Ishikawa (cell line): ENCODE measurements at regions not wholly inside any gene's neighbourhood (a gene's known extent, or its start where the extent isn't known, plus 50 kb on each side); places are given as distances from the start of the nearest gene placed in this dataset.
A peak's percentile ranks its signal among the peaks of the same experiment; 100 is the strongest.

Source experiments
- CEBPB ChIP-seq: IDR thresholded peaks from 2 replicates; pipeline ENCODE4 v1.6.1; 2012
- CREB1 ChIP-seq: IDR thresholded peaks from 2 replicates; pipeline ENCODE4 v1.6.1; 2012; ENCODE audit warnings: low read depth
- EGR1 ChIP-seq: IDR thresholded peaks from 2 replicates; pipeline ENCODE4 v1.6.1; 2012
- EP300 ChIP-seq: IDR thresholded peaks from 2 replicates; pipeline ENCODE4 v1.6.1; 2012; ENCODE audit warnings: borderline replicate concordance
- FOXM1 ChIP-seq: IDR thresholded peaks from 2 replicates; pipeline ENCODE4 v1.6.1; 2012; ENCODE audit warnings: low read depth, borderline replicate concordance
- MAX ChIP-seq: IDR thresholded peaks from 2 replicates; pipeline ENCODE4 v1.6.1; 2012
- NFIC ChIP-seq: IDR thresholded peaks from 2 replicates; pipeline ENCODE4 v1.6.1; 2012
- RAD21 ChIP-seq: IDR thresholded peaks from 2 replicates; pipeline ENCODE4 v1.6.1; 2012; ENCODE audit warnings: low read depth
- TAF1 ChIP-seq: IDR thresholded peaks from 2 replicates; pipeline ENCODE4 v1.6.1; 2012; ENCODE audit warnings: low read depth, mild to moderate bottlenecking
- TCF12 ChIP-seq: IDR thresholded peaks from 2 replicates; pipeline ENCODE4 v1.6.1; 2012; ENCODE audit warnings: low read depth
- TEAD4 ChIP-seq: IDR thresholded peaks from 2 replicates; pipeline ENCODE4 v1.6.1; 2012
- USF1 ChIP-seq: IDR thresholded peaks from 2 replicates; pipeline ENCODE4 v1.6.1; 2012
- YY1 ChIP-seq: IDR thresholded peaks from 2 replicates; pipeline ENCODE4 v1.6.1; 2012; ENCODE audit warnings: low read depth
- ZBTB7A ChIP-seq: IDR thresholded peaks from 2 replicates; pipeline ENCODE4 v1.6.1; 2012; ENCODE audit warnings: low read depth
- TF ChIP-seq, protein P1 (sequence below): IDR thresholded peaks from 2 replicates; pipeline ENCODE4 v1.6.1; 2012; ENCODE audit warnings: low read depth, mild to moderate bottlenecking

DNA sequence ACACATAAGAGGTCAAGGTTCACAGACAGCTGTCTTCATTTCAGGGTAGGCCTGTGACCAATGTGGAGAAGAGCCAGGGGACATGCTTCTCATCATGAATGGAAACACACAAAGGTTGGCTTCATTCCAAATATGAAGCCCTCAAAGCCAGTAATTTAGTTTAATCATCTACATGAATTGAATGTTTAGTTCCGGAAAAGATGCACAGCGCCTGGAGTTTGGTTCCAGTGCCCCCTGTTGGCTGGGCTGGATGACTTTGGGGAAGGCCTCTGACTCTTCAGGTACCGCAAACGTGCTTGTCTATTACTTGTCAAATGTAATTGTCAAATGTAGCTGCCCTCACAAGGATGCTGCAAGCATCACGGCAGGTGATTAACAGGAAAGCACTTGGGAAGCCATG, 130.7 kb downstream of the ADRA2A start:
- no peak for TF ChIP-seq EP300
- TF ChIP-seq ZBTB7A: no peak
- TF ChIP-seq, protein P1, sequence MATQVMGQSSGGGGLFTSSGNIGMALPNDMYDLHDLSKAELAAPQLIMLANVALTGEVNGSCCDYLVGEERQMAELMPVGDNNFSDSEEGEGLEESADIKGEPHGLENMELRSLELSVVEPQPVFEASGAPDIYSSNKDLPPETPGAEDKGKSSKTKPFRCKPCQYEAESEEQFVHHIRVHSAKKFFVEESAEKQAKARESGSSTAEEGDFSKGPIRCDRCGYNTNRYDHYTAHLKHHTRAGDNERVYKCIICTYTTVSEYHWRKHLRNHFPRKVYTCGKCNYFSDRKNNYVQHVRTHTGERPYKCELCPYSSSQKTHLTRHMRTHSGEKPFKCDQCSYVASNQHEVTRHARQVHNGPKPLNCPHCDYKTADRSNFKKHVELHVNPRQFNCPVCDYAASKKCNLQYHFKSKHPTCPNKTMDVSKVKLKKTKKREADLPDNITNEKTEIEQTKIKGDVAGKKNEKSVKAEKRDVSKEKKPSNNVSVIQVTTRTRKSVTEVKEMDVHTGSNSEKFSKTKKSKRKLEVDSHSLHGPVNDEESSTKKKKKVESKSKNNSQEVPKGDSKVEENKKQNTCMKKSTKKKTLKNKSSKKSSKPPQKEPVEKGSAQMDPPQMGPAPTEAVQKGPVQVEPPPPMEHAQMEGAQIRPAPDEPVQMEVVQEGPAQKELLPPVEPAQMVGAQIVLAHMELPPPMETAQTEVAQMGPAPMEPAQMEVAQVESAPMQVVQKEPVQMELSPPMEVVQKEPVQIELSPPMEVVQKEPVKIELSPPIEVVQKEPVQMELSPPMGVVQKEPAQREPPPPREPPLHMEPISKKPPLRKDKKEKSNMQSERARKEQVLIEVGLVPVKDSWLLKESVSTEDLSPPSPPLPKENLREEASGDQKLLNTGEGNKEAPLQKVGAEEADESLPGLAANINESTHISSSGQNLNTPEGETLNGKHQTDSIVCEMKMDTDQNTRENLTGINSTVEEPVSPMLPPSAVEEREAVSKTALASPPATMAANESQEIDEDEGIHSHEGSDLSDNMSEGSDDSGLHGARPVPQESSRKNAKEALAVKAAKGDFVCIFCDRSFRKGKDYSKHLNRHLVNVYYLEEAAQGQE: no peak
- peak; percentile 56; the same call in 1 of the 2 replicates for TF ChIP-seq RAD21

DNA sequence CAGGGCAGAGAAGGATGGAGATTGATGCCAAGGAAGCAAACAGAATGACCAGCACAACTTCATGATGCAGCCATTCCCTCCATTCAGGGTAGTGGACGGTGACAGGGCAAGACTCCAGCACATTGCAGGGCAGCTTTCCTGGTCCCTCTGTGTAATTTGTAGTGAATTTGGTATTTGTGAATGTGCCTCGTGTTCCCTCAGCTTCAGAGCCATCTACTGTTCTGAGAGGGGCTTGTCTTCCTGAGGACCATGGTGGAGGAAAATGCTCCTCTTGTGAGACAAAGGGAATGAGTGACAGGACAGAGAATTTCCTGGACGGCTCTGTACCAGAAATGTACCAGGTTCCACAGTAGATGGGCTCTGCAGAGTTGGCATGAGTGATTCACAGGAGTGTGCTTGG, 132.1 kb downstream of the ADRA2A start:
- no peak for TF ChIP-seq NFIC
- no peak for TF ChIP-seq MAX
- TF ChIP-seq FOXM1: no peak
- no peak for TF ChIP-seq RAD21
- TF ChIP-seq YY1: no peak
- TF ChIP-seq, protein P1: no peak

DNA sequence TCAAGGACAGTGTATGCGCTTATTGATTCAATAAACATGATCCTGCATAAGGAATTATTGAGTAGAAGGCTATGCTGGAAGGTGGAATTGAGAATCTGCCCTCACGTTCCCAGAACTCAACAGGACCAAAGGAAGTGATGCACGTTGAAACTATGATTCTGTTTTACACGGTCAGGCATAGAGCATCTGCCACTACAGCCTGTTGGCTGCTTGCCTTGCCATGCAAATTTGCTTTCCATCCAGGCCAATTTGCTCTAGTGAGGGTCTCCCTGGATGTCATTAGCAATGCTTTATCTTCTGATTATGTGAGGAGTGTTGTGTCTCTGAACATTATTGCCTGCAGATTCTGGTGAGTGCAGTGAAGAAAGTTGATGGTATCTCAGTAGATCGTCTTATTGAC, 132.9 kb downstream of the ADRA2A start:
- no peak for TF ChIP-seq FOXM1

GRCh38 chr10:111211241-111211640, 134.4 kb downstream of the ADRA2A start:
- no peak for TF ChIP-seq YY1
- no peak for TF ChIP-seq NFIC
- no peak for TF ChIP-seq MAX
- TF ChIP-seq CEBPB: no peak
- no peak for TF ChIP-seq RAD21
- TF ChIP-seq CREB1: no peak
- TF ChIP-seq TCF12: no peak
- no peak for TF ChIP-seq USF1
- TF ChIP-seq, protein P1: no peak
- no peak for TF ChIP-seq EGR1
- no peak for TF ChIP-seq FOXM1
- TF ChIP-seq EP300: no peak

- TF ChIP-seq CEBPB: no peak
- TF ChIP-seq FOXM1: no peak
These were observed 134.9 kb downstream of the ADRA2A start for GRCh38 chr10:111211706-111212105.

- TF ChIP-seq, protein P1: no peak
- no peak for TF ChIP-seq CEBPB
- no peak for TF ChIP-seq MAX
- TF ChIP-seq ZBTB7A: no peak
- TF ChIP-seq NFIC: no peak
- no peak for TF ChIP-seq RAD21
- TF ChIP-seq CREB1: no peak
- no peak for TF ChIP-seq TAF1
- no peak for TF ChIP-seq TEAD4
- TF ChIP-seq USF1: no peak
- no peak for TF ChIP-seq TCF12
These were observed 145.1 kb downstream of the ADRA2A start for GRCh38 chr10:111221682-111222480.
